ENCODE measurements at regions not wholly inside any gene's neighbourhood (a gene's known extent, or its start where the extent isn't known, plus 50 kb on each side); places are given as distances from the start of the nearest gene placed in this dataset.

GRCh38 chr3:152177757-152178156 is 91.0 kb upstream of the MBNL1 start:
- no peak for TF ChIP-seq CTCF (IDR thresholded peaks at IDR 0.05)
- no peak for TF ChIP-seq ZBTB43 (CRISPR knock-in tag; IDR thresholded peaks at IDR 0.05)
- no peak for TF ChIP-seq HMGA2 (CRISPR knock-in tag; IDR thresholded peaks at IDR 0.05)
- no peak for TF ChIP-seq ARID4B (CRISPR knock-in tag; IDR thresholded peaks at IDR 0.05; ENCODE audit: borderline replicate concordance)
- no peak for TF ChIP-seq USF1 (CRISPR knock-in tag; IDR thresholded peaks at IDR 0.05)
- no peak for TF ChIP-seq ZNF263 (CRISPR knock-in tag; IDR thresholded peaks at IDR 0.05; ENCODE audit: low read depth)
- TF ChIP-seq USF2 (CRISPR knock-in tag; IDR thresholded peaks at IDR 0.05): no peak
